ENCODE measurements at regions not wholly inside any gene's neighbourhood (a gene's known extent, or its start where the extent isn't known, plus 50 kb on each side); places are given as distances from the start of the nearest gene placed in this dataset.
"Not testable (repeated sequence)": the region's sequence is repeated elsewhere in the genome, so short reads cannot be mapped to it uniquely, and the experiment has no call there.

DNA sequence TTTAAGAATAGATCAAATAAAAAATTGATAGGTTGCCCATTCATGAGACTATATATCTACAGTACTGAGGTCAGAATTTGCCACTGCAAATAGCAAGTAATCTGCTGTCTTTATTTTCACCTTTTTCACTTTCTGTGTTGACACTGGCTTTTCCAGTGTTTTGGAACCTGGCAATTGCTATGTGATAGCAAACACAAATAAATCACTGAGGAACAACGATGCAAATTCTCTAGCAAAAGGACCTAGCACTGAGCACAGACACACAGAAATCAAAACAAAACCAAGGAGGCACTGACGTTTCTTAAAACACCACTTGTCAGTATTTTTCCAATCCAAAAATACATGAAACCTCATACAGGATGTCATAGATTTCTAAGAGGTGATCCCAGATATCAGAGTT, 210.7 kb downstream of the DHX15 start:
- DNase-seq = no peak
- in situ Hi-C loops (cut with MboI; ENCODE audit: low pct_unique_long_range_greater_than_20kb, low sequenced_read_pairs) = no loop called here

GRCh38 chr4:24372881-24373280, 211.5 kb downstream of the DHX15 start:
- in situ Hi-C loops (cut with MboI; ENCODE audit: low pct_unique_long_range_greater_than_20kb, low sequenced_read_pairs) = no loop called here
- no peak for DNase-seq

DNA sequence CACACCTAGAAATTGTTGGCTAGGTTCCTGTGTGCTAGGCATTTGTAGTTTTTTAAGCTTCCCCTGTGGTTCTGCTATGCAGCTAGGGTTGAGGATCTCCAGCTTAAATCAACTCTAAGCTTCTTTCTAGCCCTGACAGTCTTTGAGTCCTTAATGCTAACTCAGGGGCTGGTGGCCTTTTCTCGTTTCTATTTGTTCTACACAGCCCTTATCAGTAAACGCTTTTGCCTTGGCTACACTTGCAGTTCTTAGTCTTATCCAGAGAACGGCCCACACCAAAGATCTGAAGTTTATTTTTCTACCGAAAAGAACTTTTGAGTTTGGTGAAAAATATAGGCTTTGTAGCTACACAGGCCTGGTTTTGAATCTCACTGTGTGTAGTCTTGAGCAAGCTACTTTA, 212.0 kb downstream of the DHX15 start:
- in situ Hi-C loops (cut with MboI; ENCODE audit: low pct_unique_long_range_greater_than_20kb, low sequenced_read_pairs) = no loop called here
- no peak for DNase-seq

DNA sequence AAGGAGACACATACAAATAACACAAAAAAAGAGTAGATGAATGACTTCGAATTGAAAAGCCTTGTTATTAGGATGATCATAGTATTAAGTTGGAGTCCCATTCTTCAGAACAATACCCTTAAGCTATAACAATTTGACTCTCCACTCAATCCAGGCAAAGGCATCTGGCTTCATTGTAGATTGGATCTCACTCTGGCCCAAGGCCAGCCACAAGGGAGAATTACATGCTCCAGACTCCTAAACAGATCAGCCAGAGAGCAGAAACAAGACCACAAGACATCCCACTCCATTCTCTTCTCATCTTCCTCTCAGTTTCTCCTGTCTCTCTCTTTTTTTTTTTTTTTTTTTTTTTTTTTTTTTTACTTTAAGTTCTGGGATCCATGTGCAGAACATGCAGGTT, 213.9 kb downstream of the DHX15 start:
- no peak for DNase-seq
- in situ Hi-C loops (cut with MboI; ENCODE audit: low pct_unique_long_range_greater_than_20kb, low sequenced_read_pairs) = no loop called here

DNA sequence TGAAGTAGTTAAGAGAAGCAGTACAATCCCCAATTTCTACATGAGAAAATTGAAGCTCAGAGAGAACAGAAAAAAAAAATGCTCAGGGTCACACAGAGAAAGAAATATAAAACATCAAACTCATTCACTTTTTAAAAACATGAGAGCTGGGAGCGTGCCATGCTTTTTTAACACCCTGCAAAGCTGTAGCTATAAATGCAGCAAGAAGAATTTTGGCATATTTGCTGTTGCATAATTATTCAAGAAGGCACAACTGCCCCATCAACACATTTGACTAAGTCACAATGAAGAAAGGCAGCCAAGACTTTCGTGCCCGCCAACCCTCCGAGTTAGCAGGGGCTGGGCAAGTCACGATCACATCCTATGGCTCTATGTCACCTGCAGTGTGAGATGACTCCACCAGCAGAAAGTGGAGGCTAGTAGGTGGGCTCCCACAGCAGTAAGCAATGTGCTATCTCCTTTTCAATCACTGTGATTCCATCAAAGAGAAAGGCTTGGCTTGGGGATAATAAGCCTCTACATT, 214.8 kb downstream of the DHX15 start:
- in situ Hi-C loops (cut with MboI; ENCODE audit: low pct_unique_long_range_greater_than_20kb, low sequenced_read_pairs) = no loop called here

GRCh38 chr4:24368801-24369200, 215.6 kb downstream of the DHX15 start:
- DNase-seq = no peak
- in situ Hi-C loops (cut with MboI; ENCODE audit: low pct_unique_long_range_greater_than_20kb, low sequenced_read_pairs) = no loop called here

More for the DNA sequence above, 214.8 kb downstream of the DHX15 start:
- DNase-seq = no peak

DNA sequence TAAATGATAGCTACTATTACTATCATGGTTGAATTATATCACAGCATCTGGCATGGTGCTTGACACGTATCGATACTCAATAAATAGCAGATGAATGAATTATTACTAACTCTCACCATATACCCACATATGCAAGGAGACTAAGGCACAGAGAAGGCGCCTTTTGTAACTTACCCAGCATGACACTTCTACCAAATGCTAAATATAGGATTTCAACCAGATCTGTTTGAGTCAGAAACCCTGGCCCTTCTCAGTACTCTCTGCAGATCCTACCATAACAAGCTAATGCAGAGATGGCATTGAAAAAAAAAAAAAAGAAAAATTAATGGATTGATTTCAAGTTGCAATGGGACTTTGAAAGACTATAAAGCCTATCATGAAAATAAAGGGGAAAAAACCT, 219.5 kb downstream of the DHX15 start:
- in situ Hi-C loops (cut with MboI; ENCODE audit: low pct_unique_long_range_greater_than_20kb, low sequenced_read_pairs) = no loop called here
- no peak for DNase-seq

- no peak for DNase-seq
- in situ Hi-C loops (cut with MboI; ENCODE audit: low pct_unique_long_range_greater_than_20kb, low sequenced_read_pairs) = no loop called here
Observed at GRCh38 chr4:24364249-24364648, 220.1 kb downstream of the DHX15 start.

- in situ Hi-C loops (cut with MboI; ENCODE audit: low pct_unique_long_range_greater_than_20kb, low sequenced_read_pairs) = no loop called here
- no peak for DNase-seq
Observed at GRCh38 chr4:24363751-24364150, 220.6 kb downstream of the DHX15 start.

GRCh38 chr4:24352112-24352511, 232.2 kb downstream of the DHX15 start:
- in situ Hi-C loops (cut with MboI; ENCODE audit: low pct_unique_long_range_greater_than_20kb, low sequenced_read_pairs) = no loop called here
- no peak for DNase-seq

DNA sequence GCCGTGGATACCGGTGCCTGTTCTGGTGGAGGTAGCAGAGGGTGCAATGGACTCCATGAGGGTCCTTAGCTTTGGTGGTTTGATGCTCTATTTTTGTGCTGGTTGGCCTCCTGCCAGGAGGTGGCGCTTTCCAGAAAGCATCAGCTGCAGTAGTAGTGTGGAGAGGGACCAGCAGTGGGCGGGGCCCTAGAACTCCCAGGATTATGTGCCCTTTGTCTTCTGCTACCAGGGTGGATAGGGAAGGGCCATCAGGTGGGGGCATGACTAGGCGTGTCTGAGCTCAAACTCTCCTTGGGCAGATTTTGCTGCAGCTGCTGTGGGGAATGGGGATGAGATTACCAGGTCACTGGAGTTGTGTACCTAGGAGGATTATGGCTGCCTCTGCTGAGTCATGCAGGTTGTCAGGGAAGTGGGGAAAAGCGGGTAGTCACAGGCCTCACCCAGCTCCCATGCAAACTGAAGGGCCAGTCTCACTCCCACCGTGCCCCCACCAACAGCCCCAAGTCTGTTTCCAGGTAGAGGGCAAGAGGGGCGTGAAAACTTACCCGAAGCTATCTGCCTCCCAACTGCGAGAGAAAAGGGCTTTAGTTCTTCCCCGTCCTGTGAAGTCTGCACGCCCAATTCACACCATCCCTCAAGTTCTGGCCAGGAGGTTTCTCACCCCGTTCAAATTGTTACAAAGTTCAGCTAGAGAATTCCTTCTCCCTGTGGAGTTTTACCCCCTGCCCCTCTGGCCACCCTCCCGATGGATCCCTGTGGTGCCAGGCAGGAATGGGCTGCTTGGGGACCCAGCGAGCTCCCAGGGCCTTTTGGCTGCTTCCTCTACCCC, 235.0 kb downstream of the DHX15 start:
- DNase-seq = peak; percentile 1
- in situ Hi-C loops (cut with MboI; ENCODE audit: low pct_unique_long_range_greater_than_20kb, low sequenced_read_pairs) = not testable (repeated sequence)

- DNase-seq = no peak
- in situ Hi-C loops (cut with MboI; ENCODE audit: low pct_unique_long_range_greater_than_20kb, low sequenced_read_pairs) = no loop called here
Observed at GRCh38 chr4:24339260-24339659, 245.1 kb downstream of the DHX15 start.

DNA sequence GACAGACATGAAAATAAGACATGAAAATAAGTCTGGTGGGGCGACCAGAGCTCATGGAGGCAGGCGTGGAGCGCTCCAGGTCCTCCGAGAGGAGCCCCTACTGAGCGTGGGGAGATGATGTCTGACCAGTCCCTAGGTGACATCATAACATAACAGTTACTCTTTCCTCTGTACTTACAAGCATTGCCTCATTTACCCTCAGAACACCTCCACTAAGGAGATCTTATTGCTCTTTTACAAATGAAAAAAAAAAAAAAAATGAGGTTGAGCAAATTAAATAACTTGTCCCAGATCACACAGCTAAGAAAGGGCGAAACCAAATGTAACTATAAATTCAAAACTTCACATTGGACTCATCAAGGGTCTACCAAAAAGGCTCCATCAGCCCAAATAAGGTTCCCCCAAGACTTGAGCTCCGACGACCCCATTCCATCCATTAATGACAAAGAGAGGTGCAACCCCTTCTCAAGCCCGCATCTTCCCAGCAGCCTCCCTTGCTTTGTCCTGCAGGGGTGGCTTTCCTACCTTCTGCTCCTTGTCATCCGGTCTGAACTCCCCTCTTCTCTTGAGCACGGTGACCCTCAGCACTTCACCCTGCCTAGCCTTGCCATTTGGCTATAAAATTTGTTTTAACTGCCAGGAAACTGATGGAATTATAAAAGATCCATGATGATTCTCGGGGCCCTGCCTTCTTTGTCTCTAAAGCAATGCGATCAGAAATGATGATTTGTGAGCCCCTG, 246.7 kb downstream of the DHX15 start:
- in situ Hi-C loops (cut with MboI; ENCODE audit: low pct_unique_long_range_greater_than_20kb, low sequenced_read_pairs) = no loop called here
- DNase-seq = no peak

- in situ Hi-C loops (cut with MboI; ENCODE audit: low pct_unique_long_range_greater_than_20kb, low sequenced_read_pairs) = no loop called here
- DNase-seq = no peak
Observed at GRCh38 chr4:24335616-24336015, 248.7 kb downstream of the DHX15 start.

DNA sequence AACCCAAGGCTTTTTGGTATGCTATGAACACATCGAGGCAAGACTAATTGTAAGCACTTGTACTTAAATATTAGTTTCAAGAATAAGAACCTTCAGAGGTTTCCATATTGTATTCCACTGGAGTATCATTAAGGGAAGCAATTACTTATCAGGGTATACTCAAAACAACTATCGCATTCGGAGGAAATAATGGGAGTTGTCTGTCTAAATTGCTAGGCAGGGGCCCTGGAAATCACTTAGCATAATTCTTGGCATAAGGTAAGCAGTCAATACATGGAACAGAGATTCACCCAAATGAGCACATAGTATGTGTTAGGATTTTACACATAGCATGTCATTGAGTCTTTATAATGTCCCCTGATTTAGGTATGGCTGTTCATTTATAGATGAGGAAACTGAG, 249.4 kb downstream of the DHX15 start:
- in situ Hi-C loops (cut with MboI; ENCODE audit: low pct_unique_long_range_greater_than_20kb, low sequenced_read_pairs) = no loop called here
- no peak for DNase-seq

DNA sequence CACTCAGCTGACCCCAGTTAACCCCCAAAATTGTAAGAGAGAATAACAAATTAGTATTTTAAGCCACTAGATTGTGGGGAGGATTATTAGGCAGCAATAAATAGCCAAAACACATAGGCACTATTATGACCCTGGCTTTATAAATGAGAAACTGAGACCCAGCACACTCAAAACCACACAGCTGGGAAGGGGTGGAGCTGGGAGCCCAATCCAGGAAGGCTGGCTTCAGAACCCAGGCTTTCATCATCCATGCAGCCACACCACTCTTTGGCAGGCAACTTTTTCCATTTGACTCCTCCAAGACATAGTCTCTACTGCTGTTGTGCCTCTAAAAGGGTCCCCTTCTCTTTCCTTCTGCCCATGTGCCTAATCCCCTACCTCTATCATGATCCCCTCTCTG, 253.8 kb downstream of the DHX15 start:
- in situ Hi-C loops (cut with MboI; ENCODE audit: low pct_unique_long_range_greater_than_20kb, low sequenced_read_pairs) = no loop called here
- DNase-seq = no peak

GRCh38 chr4:24330172-24330571, 254.2 kb downstream of the DHX15 start:
- in situ Hi-C loops (cut with MboI; ENCODE audit: low pct_unique_long_range_greater_than_20kb, low sequenced_read_pairs) = no loop called here
- DNase-seq = no peak

DNA sequence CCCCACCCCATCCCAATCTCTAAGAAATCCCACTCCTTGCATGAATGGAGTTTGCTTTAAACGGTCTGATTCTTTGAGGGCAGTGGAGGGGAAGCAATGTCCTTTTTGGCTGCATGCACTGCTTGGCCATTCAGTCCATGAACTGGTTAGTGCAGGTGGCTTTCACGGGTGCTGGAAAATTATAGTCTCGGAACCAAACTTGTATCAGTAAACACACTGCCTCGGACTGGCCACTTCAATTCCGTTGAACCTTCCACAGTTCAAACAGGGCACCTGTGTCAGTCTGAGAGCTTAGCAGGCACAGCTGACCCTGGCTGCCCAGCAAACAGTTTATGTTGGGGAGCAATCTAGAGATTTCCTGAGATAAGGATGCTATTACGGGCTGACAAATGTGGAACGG, 255.6 kb downstream of the DHX15 start:
- DNase-seq = no peak
- in situ Hi-C loops (cut with MboI; ENCODE audit: low pct_unique_long_range_greater_than_20kb, low sequenced_read_pairs) = no loop called here

GRCh38 chr4:24328310-24328709, 256.0 kb downstream of the DHX15 start:
- in situ Hi-C loops (cut with MboI; ENCODE audit: low pct_unique_long_range_greater_than_20kb, low sequenced_read_pairs) = no loop called here
- DNase-seq = no peak

DNA sequence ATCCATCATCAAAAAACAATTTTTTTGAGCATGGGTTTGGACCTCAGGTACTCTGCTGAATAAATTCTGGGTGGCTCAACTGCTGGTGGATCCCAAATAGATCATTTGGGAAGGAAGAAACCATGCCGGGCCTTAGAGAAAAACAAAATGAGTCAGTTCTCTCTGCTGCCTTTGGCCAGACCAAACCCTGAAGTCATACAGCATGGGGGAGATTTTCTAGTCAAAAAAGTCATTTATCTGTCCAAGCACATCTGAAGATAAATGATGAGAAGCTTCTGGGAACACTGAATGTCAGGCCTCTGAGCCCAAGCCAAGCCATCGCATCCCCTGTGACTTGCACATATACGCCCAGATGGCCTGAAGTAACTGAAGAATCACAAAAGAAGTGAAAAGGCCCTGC, 261.4 kb downstream of the DHX15 start:
- no peak for DNase-seq
- in situ Hi-C loops (cut with MboI; ENCODE audit: low pct_unique_long_range_greater_than_20kb, low sequenced_read_pairs) = no loop called here
